ENCODE measurements at regions not wholly inside any gene's neighbourhood (a gene's known extent, or its start where the extent isn't known, plus 50 kb on each side); places are given as distances from the start of the nearest gene placed in this dataset.
"Not testable (repeated sequence)": the region's sequence is repeated elsewhere in the genome, so short reads cannot be mapped to it uniquely, and the experiment has no call there.

GRCh38 chr3:194036842-194037241 lies 99.1 kb upstream of the HES1 start:
- Histone ChIP-seq H3K36me3 (no peaks in the 10 kb centered on the region), H3K4me1 (no peaks in the 10 kb centered on the region), H3K27ac (no peak overlapping the region), H3K27me3 (no peaks in the 10 kb centered on the region), H3K4me3 (no peak overlapping the region), H3K9me3 (no peaks in the 10 kb centered on the region)
- no peak for DNase-seq (ENCODE audit: low spot score in 2 of 2)
- WGBS = 95% methylated on average over 6 of the region's 6 CpGs
- TF ChIP-seq CTCF (IDR thresholded peaks at IDR 0.05) (no peak), POLR2A (IDR thresholded peaks at IDR 0.05) (no peak), EP300 (IDR thresholded peaks at IDR 0.05) (no peak), POLR2AphosphoS5 (IDR thresholded peaks at IDR 0.05) (no peak)

GRCh38 chr3:194038346-194038745 lies 97.6 kb upstream of the HES1 start:
- WGBS = 92% methylated on average over 13 of the region's 13 CpGs
- not testable (repeated sequence) for DNase-seq (ENCODE audit: low spot score in 2 of 2); H3K36me3 ChIP-seq; H3K27me3 ChIP-seq; H3K9me3 ChIP-seq; H3K4me3 ChIP-seq; H3K4me1 ChIP-seq; H3K27ac ChIP-seq

GRCh38 chr3:194038960-194039359 lies 97.0 kb upstream of the HES1 start:
- Histone ChIP-seq H3K27ac (no peak overlapping the region), H3K27me3 (no peaks in the 10 kb centered on the region), H3K4me3 (no peak overlapping the region), H3K36me3 (no peaks in the 10 kb centered on the region), H3K9me3 (no peaks in the 10 kb centered on the region), H3K4me1 (no peaks in the 10 kb centered on the region)
- no peak for TF ChIP-seq EP300 (IDR thresholded peaks at IDR 0.05)
- no peak for TF ChIP-seq POLR2A (IDR thresholded peaks at IDR 0.05)
- no peak for TF ChIP-seq CTCF (IDR thresholded peaks at IDR 0.05)
- no peak for TF ChIP-seq POLR2AphosphoS5 (IDR thresholded peaks at IDR 0.05)
- 80% methylated on average over 5 of the region's 5 CpGs for WGBS
- DNase-seq (ENCODE audit: low spot score in 2 of 2) = no peak

- TF ChIP-seq CTCF (IDR thresholded peaks at IDR 0.05) = no peak
- no peak for TF ChIP-seq POLR2A (IDR thresholded peaks at IDR 0.05)
- TF ChIP-seq POLR2AphosphoS5 (IDR thresholded peaks at IDR 0.05) = no peak
- no peak for TF ChIP-seq EP300 (IDR thresholded peaks at IDR 0.05)
- H3K27ac ChIP-seq = no peak overlapping the region
- DNase-seq (ENCODE audit: low spot score in 2 of 2) = no peak
- 77% methylated on average over 15 of the region's 15 CpGs for WGBS
- H3K36me3 ChIP-seq = no peaks in the 10 kb centered on the region
- H3K4me1 ChIP-seq = no peaks in the 10 kb centered on the region
- H3K27me3 ChIP-seq = no peaks in the 10 kb centered on the region
- no peaks in the 10 kb centered on the region for H3K9me3 ChIP-seq
- H3K4me3 ChIP-seq = no peak overlapping the region
Measured at GRCh38 chr3:194040516-194041273, 95.3 kb upstream of the HES1 start.

GRCh38 chr3:194042927-194043326 lies 93.0 kb upstream of the HES1 start:
- Histone ChIP-seq H3K27me3 (no peaks in the 10 kb centered on the region), H3K36me3 (no peaks in the 10 kb centered on the region), H3K4me3 (no peak overlapping the region), H3K9me3 (no peaks in the 10 kb centered on the region), H3K4me1 (peaks cover 15% of the 10 kb centered on the region), H3K27ac (no peak overlapping the region)
- TF ChIP-seq POLR2A (IDR thresholded peaks at IDR 0.05) (no peak), POLR2AphosphoS5 (IDR thresholded peaks at IDR 0.05) (no peak), CTCF (IDR thresholded peaks at IDR 0.05) (no peak), EP300 (IDR thresholded peaks at IDR 0.05) (no peak)
- 81% methylated on average over 5 of the region's 5 CpGs for WGBS
- no peak for DNase-seq (ENCODE audit: low spot score in 2 of 2)

- H3K4me3 ChIP-seq = no peak overlapping the region
- no peak for DNase-seq (ENCODE audit: low spot score in 2 of 2)
- peaks cover 17% of the 10 kb centered on the region for H3K4me1 ChIP-seq
- no peaks in the 10 kb centered on the region for H3K27me3 ChIP-seq
- WGBS = 92% methylated on average over 3 of the region's 3 CpGs
- no peaks in the 10 kb centered on the region for H3K36me3 ChIP-seq
- TF ChIP-seq POLR2AphosphoS5 (IDR thresholded peaks at IDR 0.05) (no peak), EP300 (IDR thresholded peaks at IDR 0.05) (no peak), CTCF (IDR thresholded peaks at IDR 0.05) (no peak), POLR2A (IDR thresholded peaks at IDR 0.05) (no peak)
- no peak overlapping the region for H3K27ac ChIP-seq
- no peaks in the 10 kb centered on the region for H3K9me3 ChIP-seq
Measured at GRCh38 chr3:194043516-194043915, 92.4 kb upstream of the HES1 start.

Data from suprapubic skin (tissue), 4 donors.